Stimulated activated CD4-positive, alpha-beta T cell treated with anti-CD3 and anti-CD28 coated beads, Interleukin-12 subunit alpha, Interleukin-12 subunit beta, amount 100 ng/mL, for 48 hours (primary cell): ENCODE measurements at regions not wholly inside any gene's neighbourhood (a gene's known extent, or its start where the extent isn't known, plus 50 kb on each side); places are given as distances from the start of the nearest gene placed in this dataset.

Source experiments
- DNase-seq, 3 donors: peaks; one replicate each; pipeline ENCODE4 v3.0.0-alpha.2; 2020; ENCODE audit warnings: low read depth in 2 of 3, low spot score in 1 of 3

- no peak for DNase-seq
Observed at GRCh38 chr4:184879271-184879670, 53.5 kb upstream of the ACSL1 start.

GRCh38 chr4:184882276-184882675 is 56.5 kb upstream of the ACSL1 start:
- DNase-seq, result no peak

- DNase-seq, result no peak
Observed at GRCh38 chr4:184883024-184883423, 57.3 kb upstream of the ACSL1 start.

- no peak for DNase-seq
Observed at GRCh38 chr4:184884883-184885282, 59.1 kb upstream of the ACSL1 start.

- no peak for DNase-seq
Observed at GRCh38 chr4:184885602-184886001, 59.8 kb upstream of the ACSL1 start.

GRCh38 chr4:184887333-184887732 is 61.6 kb upstream of the ACSL1 start:
- no peak for DNase-seq

- DNase-seq, result no peak
Observed at GRCh38 chr4:184887947-184888346, 62.2 kb upstream of the ACSL1 start.

GRCh38 chr4:184889666-184890335 is 64.0 kb upstream of the ACSL1 start:
- DNase-seq, result no peak

- no peak for DNase-seq
Observed at GRCh38 chr4:184890499-184890898, 64.7 kb upstream of the ACSL1 start.

GRCh38 chr4:184891816-184892397 is 66.1 kb upstream of the ACSL1 start:
- DNase-seq, result no peak

GRCh38 chr4:184892999-184893398 is 67.2 kb upstream of the ACSL1 start:
- DNase-seq, result no peak

GRCh38 chr4:184893801-184894571 is 68.2 kb upstream of the ACSL1 start:
- no peak for DNase-seq

GRCh38 chr4:184895012-184895695 is 69.4 kb upstream of the ACSL1 start:
- DNase-seq, result no peak

- no peak for DNase-seq
Observed at GRCh38 chr4:184896868-184897715, 71.3 kb upstream of the ACSL1 start.

- no peak for DNase-seq
Observed at GRCh38 chr4:184897895-184898294, 72.1 kb upstream of the ACSL1 start.

- DNase-seq, result no peak
Observed at GRCh38 chr4:184898793-184899192, 73.0 kb upstream of the ACSL1 start.

- no peak for DNase-seq
Observed at GRCh38 chr4:184899261-184900134, 73.7 kb upstream of the ACSL1 start.

- DNase-seq, result no peak
Observed at GRCh38 chr4:184900184-184900583, 74.4 kb upstream of the ACSL1 start.

- no peak for DNase-seq
Observed at GRCh38 chr4:184902550-184902949, 76.8 kb upstream of the ACSL1 start.
